Glutamatergic neuron (in vitro differentiated cells): ENCODE measurements at regions not wholly inside any gene's neighbourhood (a gene's known extent, or its start where the extent isn't known, plus 50 kb on each side); places are given as distances from the start of the nearest gene placed in this dataset.

Source experiments
- DNase-seq: peaks from one replicate; pipeline ENCODE4 v3.0.0; 2022
- H3K27ac Mint-ChIP-seq: one replicate; pipeline ENCODE4 v1.8.0; 2020; ENCODE audit warnings: mild to moderate bottlenecking, mixed read lengths, inconsistent platforms; ENCODE audit not compliant: unreplicated experiment
- H3K27me3 Mint-ChIP-seq: one replicate; pipeline ENCODE4 v1.8.0; 2020; ENCODE audit warnings: mild to moderate bottlenecking, moderate library complexity, mixed read lengths, inconsistent platforms; ENCODE audit not compliant: unreplicated experiment
- H3K36me3 Mint-ChIP-seq: one replicate; pipeline ENCODE4 v1.8.0; 2020; ENCODE audit warnings: mild to moderate bottlenecking, mixed read lengths, inconsistent platforms; ENCODE audit not compliant: unreplicated experiment
- H3K4me1 Mint-ChIP-seq: one replicate; pipeline ENCODE4 v1.8.0; 2020; ENCODE audit warnings: mild to moderate bottlenecking, low read depth, mixed read lengths, inconsistent platforms; ENCODE audit not compliant: unreplicated experiment
- H3K4me3 Mint-ChIP-seq: one replicate; pipeline ENCODE4 v1.8.0; 2020; ENCODE audit warnings: mild to moderate bottlenecking, mixed read lengths, inconsistent platforms; ENCODE audit not compliant: unreplicated experiment
- H3K9me3 Mint-ChIP-seq: one replicate; pipeline ENCODE4 v1.8.0; 2020; ENCODE audit warnings: mild to moderate bottlenecking, moderate library complexity, mixed read lengths, inconsistent platforms; ENCODE audit not compliant: unreplicated experiment
- CTCF ChIP-seq: fragments of 200-600 bp; sonication (generic); IDR thresholded peaks from one replicate; pipeline ENCODE4 v1.5.0; 2021; ENCODE audit not compliant: partially characterized antibody, unreplicated experiment

- H3K27me3 Mint-ChIP-seq = peaks cover 7% of the 10 kb centered on the region
- H3K4me1 Mint-ChIP-seq = no peaks in the 10 kb centered on the region
- H3K4me3 Mint-ChIP-seq = no peak overlapping the region
- H3K36me3 Mint-ChIP-seq = no peaks in the 10 kb centered on the region
- no peak for DNase-seq
- peaks cover 6% of the 10 kb centered on the region for H3K9me3 Mint-ChIP-seq
- no peak overlapping the region for H3K27ac Mint-ChIP-seq
- TF ChIP-seq CTCF = no peak
Measured at GRCh38 chr1:227451057-227451456, 112.3 kb upstream of the ZNF678 start.

- Mint-ChIP-seq H3K27me3 (peaks cover 7% of the 10 kb centered on the region), H3K4me1 (no peaks in the 10 kb centered on the region), H3K9me3 (peaks cover 6% of the 10 kb centered on the region), H3K4me3 (no peak overlapping the region), H3K36me3 (no peaks in the 10 kb centered on the region), H3K27ac (no peak overlapping the region)
- no peak for TF ChIP-seq CTCF
- DNase-seq = no peak
Measured at GRCh38 chr1:227450489-227450888, 112.9 kb upstream of the ZNF678 start.

GRCh38 chr1:227449741-227450441, 113.5 kb upstream of the ZNF678 start:
- Mint-ChIP-seq H3K27me3 (peaks cover 7% of the 10 kb centered on the region), H3K4me3 (no peak overlapping the region), H3K27ac (no peak overlapping the region), H3K36me3 (no peaks in the 10 kb centered on the region), H3K4me1 (no peaks in the 10 kb centered on the region), H3K9me3 (peaks cover 5% of the 10 kb centered on the region)
- DNase-seq = no peak
- TF ChIP-seq CTCF = no peak

- peak; percentile 43 for DNase-seq
- no peaks in the 10 kb centered on the region for H3K4me1 Mint-ChIP-seq
- H3K4me3 Mint-ChIP-seq = no peak overlapping the region
- peaks cover 3% of the 10 kb centered on the region for H3K9me3 Mint-ChIP-seq
- H3K27me3 Mint-ChIP-seq = peaks cover 7% of the 10 kb centered on the region
- TF ChIP-seq CTCF = peak; percentile 57
- no peak overlapping the region for H3K27ac Mint-ChIP-seq
- H3K36me3 Mint-ChIP-seq = no peaks in the 10 kb centered on the region
Measured at GRCh38 chr1:227449051-227449450, 114.3 kb upstream of the ZNF678 start.

GRCh38 chr1:227447531-227447990, 115.8 kb upstream of the ZNF678 start:
- no peak overlapping the region for H3K27ac Mint-ChIP-seq
- no peak overlapping the region for H3K4me3 Mint-ChIP-seq
- H3K4me1 Mint-ChIP-seq = no peaks in the 10 kb centered on the region
- H3K9me3 Mint-ChIP-seq = peaks cover 2% of the 10 kb centered on the region
- H3K27me3 Mint-ChIP-seq = peaks cover 7% of the 10 kb centered on the region
- TF ChIP-seq CTCF = peak; percentile 24
- no peaks in the 10 kb centered on the region for H3K36me3 Mint-ChIP-seq
- peak; percentile 39 for DNase-seq
